ENCODE measurements at regions not wholly inside any gene's neighbourhood (a gene's known extent, or its start where the extent isn't known, plus 50 kb on each side); places are given as distances from the start of the nearest gene placed in this dataset.

- no peak for DNase-seq (ENCODE audit: low spot score)
Measured at GRCh38 chr9:99699396-99699795, 122.3 kb upstream of the NR4A3 start.

GRCh38 chr9:99712214-99712613, 109.5 kb upstream of the NR4A3 start:
- no peak for DNase-seq (ENCODE audit: low spot score)

- DNase-seq (ENCODE audit: low spot score) = no peak
Measured at GRCh38 chr9:99713838-99714306, 107.8 kb upstream of the NR4A3 start.

GRCh38 chr9:99718631-99719030, 103.1 kb upstream of the NR4A3 start:
- no peak for DNase-seq (ENCODE audit: low spot score)

- DNase-seq (ENCODE audit: low spot score) = no peak
Measured at GRCh38 chr9:99720455-99721050, 101.1 kb upstream of the NR4A3 start.

GRCh38 chr9:99721898-99722297, 99.8 kb upstream of the NR4A3 start:
- no peak for DNase-seq (ENCODE audit: low spot score)

- DNase-seq (ENCODE audit: low spot score) = no peak
Measured at GRCh38 chr9:99722877-99723276, 98.8 kb upstream of the NR4A3 start.

- no peak for DNase-seq (ENCODE audit: low spot score)
Measured at GRCh38 chr9:99724640-99725039, 97.0 kb upstream of the NR4A3 start.

- no peak for DNase-seq (ENCODE audit: low spot score)
Measured at GRCh38 chr9:99725852-99726251, 95.8 kb upstream of the NR4A3 start.

GRCh38 chr9:99726758-99727157, 94.9 kb upstream of the NR4A3 start:
- no peak for DNase-seq (ENCODE audit: low spot score)

- no peak for DNase-seq (ENCODE audit: low spot score)
Measured at GRCh38 chr9:99730062-99730461, 91.6 kb upstream of the NR4A3 start.

GRCh38 chr9:99731950-99732349, 89.7 kb upstream of the NR4A3 start:
- DNase-seq (ENCODE audit: low spot score) = no peak

- no peak for DNase-seq (ENCODE audit: low spot score)
Measured at GRCh38 chr9:99732715-99733114, 89.0 kb upstream of the NR4A3 start.

GRCh38 chr9:99735041-99735440, 86.6 kb upstream of the NR4A3 start:
- DNase-seq (ENCODE audit: low spot score) = no peak

- DNase-seq (ENCODE audit: low spot score) = no peak
Measured at GRCh38 chr9:99736291-99736690, 85.4 kb upstream of the NR4A3 start.

GRCh38 chr9:99737649-99738048, 84.0 kb upstream of the NR4A3 start:
- no peak for DNase-seq (ENCODE audit: low spot score)

GRCh38 chr9:99743006-99743405, 78.7 kb upstream of the NR4A3 start:
- no peak for DNase-seq (ENCODE audit: low spot score)

GRCh38 chr9:99743455-99743854, 78.2 kb upstream of the NR4A3 start:
- no peak for DNase-seq (ENCODE audit: low spot score)

- DNase-seq (ENCODE audit: low spot score) = no peak
Measured at GRCh38 chr9:99744132-99744531, 77.6 kb upstream of the NR4A3 start.

- no peak for DNase-seq (ENCODE audit: low spot score)
Measured at GRCh38 chr9:99745085-99745484, 76.6 kb upstream of the NR4A3 start.

GRCh38 chr9:99746406-99746805, 75.3 kb upstream of the NR4A3 start:
- no peak for DNase-seq (ENCODE audit: low spot score)

GRCh38 chr9:99748266-99748665, 73.4 kb upstream of the NR4A3 start:
- DNase-seq (ENCODE audit: low spot score) = no peak

- DNase-seq (ENCODE audit: low spot score) = no peak
Measured at GRCh38 chr9:99748676-99749075, 73.0 kb upstream of the NR4A3 start.

- no peak for DNase-seq (ENCODE audit: low spot score)
Measured at GRCh38 chr9:99749641-99750040, 72.0 kb upstream of the NR4A3 start.

GRCh38 chr9:99750526-99750925, 71.2 kb upstream of the NR4A3 start:
- DNase-seq (ENCODE audit: low spot score) = no peak
